Body of pancreas (tissue), 4 donors: ENCODE measurements at regions not wholly inside any gene's neighbourhood (a gene's known extent, or its start where the extent isn't known, plus 50 kb on each side); places are given as distances from the start of the nearest gene placed in this dataset.
"Not testable (repeated sequence)": the region's sequence is repeated elsewhere in the genome, so short reads cannot be mapped to it uniquely, and the experiment has no call there.

Source experiments
- ATAC-seq: fragments of 150-250 bp; one replicate; pipeline ENCODE4 v1.9.1; 2016
- DNase-seq, 4 donors: peaks; one replicate each; pipeline ENCODE4 v3.0.0-alpha.2; 2019
- H3K27ac ChIP-seq, 4 donors: fragments of 200-600 bp; sonication (generic); 1 replicate in 3 of 4; 2 replicates in 1 of 4; pipeline versions ENCODE4 v1.5.1 to v1.6.1; 2016 to 2019; ENCODE audit warnings: mild to moderate bottlenecking in 1 of 4, mixed read lengths in 1 of 4, moderate library complexity in 1 of 4
- H3K27me3 ChIP-seq, 2 donors: fragments of 200-600 bp; sonication (generic); one replicate each; pipeline ENCODE4 v1.6.0; 2016; ENCODE audit warnings: mild to moderate bottlenecking in 1 of 2
- H3K36me3 ChIP-seq, 2 donors: fragments of 200-600 bp; sonication (generic); replicated peaks in 1 of 2; 2 replicates each; pipeline ENCODE4 v1.5.1; 2016; ENCODE audit warnings: low read depth in 2 of 2; ENCODE audit not compliant: insufficient read depth in 1 of 2
- H3K4me1 ChIP-seq: fragments of 200-600 bp; sonication (generic); one replicate; pipeline ENCODE4 v1.6.0; 2016
- H3K4me3 ChIP-seq, 2 donors: fragments of 200-600 bp; sonication (generic); 1 replicate in 1 of 2; 2 replicates in 1 of 2; pipeline ENCODE4 v1.5.1; 2016 to 2019
- H3K9me3 ChIP-seq, 3 donors: fragments of 200-600 bp; sonication (generic); 1 replicate in 2 of 3; 2 replicates in 1 of 3; pipeline ENCODE4 v1.5.1; 2016
- CTCF ChIP-seq, 7 experiments: fragments of 450-650 bp in 4 of 7; fragments of 200-600 bp in 3 of 7; sonication (generic) in 3 of 7; IDR thresholded peaks; one replicate each; pipeline ENCODE4 v1.5.1; 2016 to 2019; ENCODE audit warnings: antibody characterized with exemption in 7 of 7
- POLR2A ChIP-seq, 3 donors: fragments of 450-650 bp; IDR thresholded peaks; one replicate each; pipeline ENCODE4 v1.6.1; 2016; ENCODE audit warnings: antibody characterized with exemption in 3 of 3, mild to moderate bottlenecking in 2 of 3
- WGBS, 2 donors: methylation state at CpG; one replicate each; pipeline ENCODE4 v1.1.5; 2017; 5-methylcytosine and 5-hydroxymethylcytosine counted together
- intact Hi-C: fragments of 100-400 bp; cut with DNase I; formaldehyde crosslinking; loops from one replicate; pipeline ENCODE4 v1.15.1; 2023

DNA sequence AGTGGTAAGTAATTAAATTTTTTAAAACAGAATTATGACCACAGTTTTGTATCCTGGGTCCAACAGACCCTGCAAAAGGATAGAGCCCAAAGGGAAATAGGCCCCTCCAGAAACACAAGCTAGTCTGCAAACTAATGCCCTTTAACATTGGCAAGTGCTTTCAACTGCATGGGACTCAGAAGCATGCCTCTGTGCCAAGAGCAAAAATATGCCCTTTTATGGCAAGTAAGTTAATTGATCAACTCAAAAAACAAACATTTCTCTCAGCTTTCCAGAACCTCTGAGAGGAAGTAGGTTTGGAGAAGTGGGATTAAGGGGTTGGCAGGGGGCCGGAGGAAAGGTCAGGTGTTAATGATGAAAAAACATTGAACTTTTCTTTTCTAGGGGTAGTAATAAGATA lies 186.6 kb upstream of the PRSS1 start:
- ATAC-seq (no peak), DNase-seq (no peak)
- Histone ChIP-seq H3K27ac (no peak overlapping the region), H3K9me3 (no peaks in the 10 kb centered on the region), H3K4me3 (no peak overlapping the region), H3K36me3 (no peaks in the 10 kb centered on the region), H3K27me3 (no peaks in the 10 kb centered on the region), H3K4me1 (peaks cover 25% of the 10 kb centered on the region)
- WGBS, 2 donors, result 55 to 57% methylated on average over 1 of the region's 1 CpG
- intact Hi-C loops, result no loop called here
- TF ChIP-seq CTCF (IDR thresholded peaks at IDR 0.05) (no peak), POLR2A (IDR thresholded peaks at IDR 0.05) (no peak)

DNA sequence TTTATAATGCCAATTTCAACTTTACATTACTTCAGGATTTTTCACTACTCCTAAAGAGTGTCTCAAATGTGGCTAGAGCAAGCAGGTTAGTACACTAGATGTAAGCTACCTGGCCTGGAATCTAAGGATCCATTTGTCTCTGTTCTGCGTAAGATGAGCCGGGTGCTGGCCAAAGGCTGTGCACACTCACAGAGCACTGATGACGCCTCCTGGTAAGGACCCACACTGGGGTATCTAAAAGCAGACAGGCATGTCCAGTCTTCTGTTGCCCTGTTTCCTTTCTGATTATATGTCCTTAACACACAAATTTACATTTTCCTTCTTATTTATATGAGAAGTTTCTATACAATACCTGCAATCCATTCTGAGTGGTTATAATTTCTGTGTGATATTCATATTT lies 187.9 kb upstream of the PRSS1 start:
- H3K27ac ChIP-seq, H3K36me3 ChIP-seq, H3K27me3 ChIP-seq, ATAC-seq, intact Hi-C loops, H3K4me3 ChIP-seq, DNase-seq, H3K9me3 ChIP-seq: not testable (repeated sequence)
- 97 to 98% methylated on average over 3 of the region's 3 CpGs for WGBS, 2 donors
- H3K4me1 ChIP-seq, result peaks cover 18% of the 10 kb centered on the region

- peaks cover 17% of the 10 kb centered on the region for H3K4me1 ChIP-seq
- H3K27ac ChIP-seq, H3K9me3 ChIP-seq, H3K36me3 ChIP-seq, DNase-seq, H3K27me3 ChIP-seq, H3K4me3 ChIP-seq, intact Hi-C loops, ATAC-seq: not testable (repeated sequence)
- WGBS, 2 donors, result 73 to 81% methylated on average over 6 of the region's 6 CpGs
These were observed 188.5 kb upstream of the PRSS1 start for GRCh38 chr7:142560770-142561169.

DNA sequence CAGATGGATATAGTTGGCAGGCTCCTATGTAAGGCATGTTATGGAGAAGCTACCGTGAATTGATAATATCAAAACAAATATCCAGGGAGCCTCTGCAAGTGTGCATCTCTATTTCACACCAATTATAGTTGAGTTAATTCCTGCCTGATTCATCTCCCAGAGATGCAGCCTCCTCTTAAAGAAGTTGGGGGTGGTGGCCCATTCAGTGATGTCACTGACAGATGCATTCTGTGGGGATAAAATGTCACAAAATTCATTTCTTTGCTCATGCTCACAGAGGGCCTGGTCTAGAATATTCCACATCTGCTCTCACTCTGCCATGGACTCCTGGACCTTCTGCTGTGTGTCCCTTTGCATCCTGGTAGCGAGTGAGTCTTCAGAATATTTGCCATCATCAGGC lies 189.1 kb upstream of the PRSS1 start:
- Histone ChIP-seq H3K27me3 (no peaks in the 10 kb centered on the region), H3K27ac (no peak overlapping the region), H3K4me1 (peaks cover 17% of the 10 kb centered on the region), H3K36me3 (no peaks in the 10 kb centered on the region), H3K9me3 (no peaks in the 10 kb centered on the region), H3K4me3 (no peak overlapping the region)
- 88 to 90% methylated on average over 2 of the region's 2 CpGs for WGBS, 2 donors
- intact Hi-C loops, result no loop called here
- TF ChIP-seq POLR2A (IDR thresholded peaks at IDR 0.05) (no peak), CTCF (IDR thresholded peaks at IDR 0.05) (no peak)
- DNase-seq (no peak), ATAC-seq (no peak)

- H3K4me3 ChIP-seq, result no peak overlapping the region
- TF ChIP-seq CTCF (IDR thresholded peaks at IDR 0.05), result peak; percentile 53 to 69 (median 65)
- no peak for TF ChIP-seq POLR2A (IDR thresholded peaks at IDR 0.05)
- ATAC-seq (peak; percentile 79), DNase-seq (peak; percentile 57 to 72 (median 70))
- H3K9me3 ChIP-seq, result no peaks in the 10 kb centered on the region
- H3K36me3 ChIP-seq, result no peaks in the 10 kb centered on the region
- intact Hi-C loops, result no loop called here
- 33 to 42% methylated on average over 5 of the region's 5 CpGs for WGBS, 2 donors
- no peak overlapping the region for H3K27ac ChIP-seq
- H3K4me1 ChIP-seq, result peaks cover 15% of the 10 kb centered on the region
- no peaks in the 10 kb centered on the region for H3K27me3 ChIP-seq
These were observed 191.2 kb upstream of the PRSS1 start for GRCh38 chr7:142557971-142558582.

DNA sequence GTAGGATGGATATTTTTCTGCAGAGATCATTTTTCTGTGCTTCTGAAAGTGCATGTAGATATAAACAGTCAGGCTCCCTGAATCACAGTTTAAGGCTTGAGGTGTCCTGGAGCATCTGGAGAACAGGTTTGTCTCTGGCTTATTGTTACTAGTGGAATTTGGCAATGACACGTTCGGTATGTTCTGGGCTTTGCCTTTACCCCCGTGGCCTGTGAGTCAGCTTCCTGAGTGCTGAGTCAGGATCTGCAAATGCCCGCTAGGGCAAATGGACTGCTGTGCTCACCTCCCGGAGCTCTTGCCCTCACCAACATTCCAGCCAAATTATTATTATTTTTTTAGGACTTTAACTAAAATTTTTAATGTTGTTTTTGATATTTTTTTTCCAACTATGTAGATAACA lies 192.5 kb upstream of the PRSS1 start:
- intact Hi-C loops, result no loop called here
- WGBS, 2 donors, result 15 to 16% methylated on average over 5 of the region's 5 CpGs
- DNase-seq (peak; percentile 67 to 78 (median 72)), ATAC-seq (peak; percentile 91)
- no peaks in the 10 kb centered on the region for H3K36me3 ChIP-seq
- H3K9me3 ChIP-seq, result no peaks in the 10 kb centered on the region
- TF ChIP-seq CTCF (IDR thresholded peaks at IDR 0.05), result peak in 4 of 7 experiments; percentile 31 to 43 (median 38)
- TF ChIP-seq POLR2A (IDR thresholded peaks at IDR 0.05), result no peak
- no peak overlapping the region for H3K4me3 ChIP-seq
- H3K27me3 ChIP-seq, result no peaks in the 10 kb centered on the region
- peak overlapping the region in 1 of 4 donors; percentile 42 for H3K27ac ChIP-seq
- H3K4me1 ChIP-seq, result peaks cover 4% of the 10 kb centered on the region
